ENCODE measurements at regions not wholly inside any gene's neighbourhood (a gene's known extent, or its start where the extent isn't known, plus 50 kb on each side); places are given as distances from the start of the nearest gene placed in this dataset.

DNA sequence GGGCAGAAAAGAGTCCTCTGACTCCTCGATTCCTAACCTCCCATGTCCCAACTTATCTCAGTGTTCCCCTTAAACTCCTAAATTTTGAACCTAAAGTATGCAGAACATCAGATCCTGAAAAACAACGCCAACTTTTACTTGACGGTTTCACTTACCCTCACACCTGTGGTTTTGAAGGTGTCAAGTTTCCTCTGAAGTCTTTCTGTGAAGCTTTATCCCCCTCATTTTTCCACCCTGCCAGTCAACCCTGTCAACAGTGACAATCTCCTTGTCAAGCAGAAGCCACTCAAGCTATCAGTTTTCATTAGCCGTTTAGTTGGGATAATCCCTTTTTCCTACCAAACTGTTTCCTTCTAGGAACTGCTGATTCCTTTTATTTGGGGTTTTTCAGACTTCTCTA is 245.4 kb upstream of the PREP start:
- TF ChIP-seq, protein P1, sequence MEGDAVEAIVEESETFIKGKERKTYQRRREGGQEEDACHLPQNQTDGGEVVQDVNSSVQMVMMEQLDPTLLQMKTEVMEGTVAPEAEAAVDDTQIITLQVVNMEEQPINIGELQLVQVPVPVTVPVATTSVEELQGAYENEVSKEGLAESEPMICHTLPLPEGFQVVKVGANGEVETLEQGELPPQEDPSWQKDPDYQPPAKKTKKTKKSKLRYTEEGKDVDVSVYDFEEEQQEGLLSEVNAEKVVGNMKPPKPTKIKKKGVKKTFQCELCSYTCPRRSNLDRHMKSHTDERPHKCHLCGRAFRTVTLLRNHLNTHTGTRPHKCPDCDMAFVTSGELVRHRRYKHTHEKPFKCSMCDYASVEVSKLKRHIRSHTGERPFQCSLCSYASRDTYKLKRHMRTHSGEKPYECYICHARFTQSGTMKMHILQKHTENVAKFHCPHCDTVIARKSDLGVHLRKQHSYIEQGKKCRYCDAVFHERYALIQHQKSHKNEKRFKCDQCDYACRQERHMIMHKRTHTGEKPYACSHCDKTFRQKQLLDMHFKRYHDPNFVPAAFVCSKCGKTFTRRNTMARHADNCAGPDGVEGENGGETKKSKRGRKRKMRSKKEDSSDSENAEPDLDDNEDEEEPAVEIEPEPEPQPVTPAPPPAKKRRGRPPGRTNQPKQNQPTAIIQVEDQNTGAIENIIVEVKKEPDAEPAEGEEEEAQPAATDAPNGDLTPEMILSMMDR (IDR thresholded peaks at IDR 0.05; ENCODE audit: insufficient read depth, low read length, poor library complexity, severe bottlenecking), result no peak
- no peak for TF ChIP-seq EZH2phosphoT487 (conservative IDR thresholded peaks at IDR 0.05; ENCODE audit: low read length)
